SK-N-SH (cell line): ENCODE measurements at regions not wholly inside any gene's neighbourhood (a gene's known extent, or its start where the extent isn't known, plus 50 kb on each side); places are given as distances from the start of the nearest gene placed in this dataset.

Experiments used
- CTCF ChIA-PET: fragments of 300-600, 350-600 bp; formaldehyde crosslinking; extraction: SDS; loops from one replicate; lab custom pipeline; 2021; lab: Yijun Ruan, JAX
- POLR2A ChIA-PET: fragments of 350-600 bp; sonication (Branson Sonifier 250); formaldehyde crosslinking; extraction: SDS; loops from one replicate; lab custom pipeline; 2020; ENCODE audit warnings: antibody characterized with exemption, inconsistent platforms; lab: Yijun Ruan, JAX
- DNase-seq: peaks from one replicate; pipeline ENCODE4 v3.0.0; 2012
- H2AFZ ChIP-seq: fragments of 200-600 bp; sonication (generic); 2 replicates; pipeline ENCODE4 v1.8.1; 2016; ENCODE audit warnings: antibody characterized with exemption, mild to moderate bottlenecking, low read depth
- H3F3A ChIP-seq: fragments of 200-600 bp; sonication (generic); replicated peaks from 2 replicates; pipeline ENCODE3; 2016; ENCODE audit warnings: antibody characterized with exemption, mild to moderate bottlenecking; ENCODE audit not compliant: insufficient read depth
- H3K27ac ChIP-seq, 2 experiments: fragments of 200-500 bp in 1 of 2; fragments of 200-600 bp in 1 of 2; sonication (Bioruptor generic) in 1 of 2; sonication (generic), shearing (Covaris generic) in 1 of 2; 2 replicates each; pipeline versions ENCODE4 v1.5.1 to v1.6.1; 2014 to 2016; ENCODE audit warnings: low read depth in 2 of 2, inconsistent platforms in 1 of 2, low read length in 1 of 2, mild to moderate bottlenecking in 1 of 2, mixed read lengths in 1 of 2
- H3K27me3 ChIP-seq: fragments of 200-600 bp; sonication (generic), shearing (Covaris generic); 2 replicates; pipeline ENCODE4 v1.6.1; 2016; ENCODE audit warnings: mixed run types; ENCODE audit not compliant: insufficient read depth
- H3K36me3 ChIP-seq, 2 experiments: fragments of 200-500 bp in 1 of 2; fragments of 200-600 bp in 1 of 2; sonication (Bioruptor generic) in 1 of 2; sonication (generic) in 1 of 2; replicated peaks in 1 of 2; 2 replicates each; pipeline versions ENCODE3 to v1.5.1; 2014 to 2016; ENCODE audit warnings: low read length in 1 of 2, mild to moderate bottlenecking in 1 of 2; ENCODE audit not compliant: insufficient read depth in 2 of 2, control insufficient read depth in 1 of 2
- H3K4me1 ChIP-seq, 2 experiments: fragments of 200-500 bp in 1 of 2; fragments of 200-600 bp in 1 of 2; sonication (Bioruptor generic) in 1 of 2; sonication (generic), shearing (Covaris generic) in 1 of 2; 2 replicates each; pipeline versions ENCODE4 v1.5.1 to v1.6.1; 2014 to 2016; ENCODE audit warnings: low read depth in 1 of 2, low read length in 1 of 2, mixed run types in 1 of 2; ENCODE audit not compliant: insufficient read depth in 2 of 2, control insufficient read depth in 1 of 2
- H3K4me2 ChIP-seq: fragments of 200-600 bp; sonication (generic), shearing (Covaris generic); 2 replicates; pipeline ENCODE4 v1.6.1; 2017; ENCODE audit warnings: mixed run types
- H3K4me3 ChIP-seq, 2 experiments: fragments of 200-500 bp in 1 of 2; fragments of 200-600 bp in 1 of 2; sonication (Bioruptor generic) in 1 of 2; sonication (generic), shearing (Covaris generic) in 1 of 2; 2 replicates each; pipeline versions ENCODE4 v1.5.1 to v1.8.1; 2014 to 2016; ENCODE audit warnings: low read depth in 2 of 2, inconsistent platforms in 1 of 2, low read length in 1 of 2, mild to moderate bottlenecking in 1 of 2, mixed read lengths in 1 of 2, moderate library complexity in 1 of 2
- H3K79me2 ChIP-seq: fragments of 200-600 bp; sonication (generic); 2 replicates; pipeline ENCODE4 v1.8.1; 2017; ENCODE audit warnings: mild to moderate bottlenecking; ENCODE audit not compliant: insufficient read depth
- H3K9ac ChIP-seq: fragments of 200-600 bp; sonication (generic); 2 replicates; pipeline ENCODE4 v1.6.1; 2017; ENCODE audit warnings: mixed run types
- H3K9me2 ChIP-seq: fragments of 200-600 bp; sonication (generic); 2 replicates; pipeline ENCODE4 v1.6.1; 2017; ENCODE audit warnings: mixed run types
- H3K9me3 ChIP-seq: fragments of 200-600 bp; sonication (generic); 2 replicates; pipeline ENCODE4 v1.6.1; 2017; ENCODE audit warnings: mixed run types, mild to moderate bottlenecking, moderate library complexity
- H4K20me1 ChIP-seq: fragments of 200-600 bp; sonication (generic); 2 replicates; pipeline ENCODE4 v1.6.1; 2017; ENCODE audit warnings: mild to moderate bottlenecking, mixed run types; ENCODE audit not compliant: insufficient read depth
- EP300 ChIP-seq, 2 experiments: IDR thresholded peaks; 2 replicates each; pipeline versions ENCODE4 v1.4.0 to v1.6.1; 2012; ENCODE audit warnings: borderline replicate concordance in 1 of 2, low read depth in 1 of 2, low read length in 1 of 2
- GABPA ChIP-seq: IDR thresholded peaks from 2 replicates; pipeline ENCODE4 v1.4.0; 2012; ENCODE audit warnings: low read depth, mild to moderate bottlenecking
- JUND ChIP-seq: IDR thresholded peaks from 2 replicates; pipeline ENCODE4 v1.4.0; 2012
- MEF2A ChIP-seq: IDR thresholded peaks from 2 replicates; pipeline ENCODE4 v1.4.0; 2012; ENCODE audit warnings: low read depth, borderline replicate concordance
- PBX3 ChIP-seq: IDR thresholded peaks from 2 replicates; pipeline ENCODE4; 2012
- RAD21 ChIP-seq: IDR thresholded peaks from 2 replicates; pipeline ENCODE4 v1.6.1; 2012; ENCODE audit warnings: mild to moderate bottlenecking, low read length
- REST ChIP-seq: IDR thresholded peaks from 2 replicates; pipeline ENCODE4 v1.6.1; 2012; ENCODE audit warnings: mild to moderate bottlenecking, low read depth, low read length, moderate library complexity
- RXRA ChIP-seq: IDR thresholded peaks from 2 replicates; pipeline ENCODE4 v1.4.0; 2012; ENCODE audit warnings: low read depth, mild to moderate bottlenecking, borderline replicate concordance
- WGBS: methylation state at CpG from one replicate; pipeline ENCODE4 v1.1.6; 2017; ENCODE audit warnings: low lambda C conversion rate; 5-methylcytosine and 5-hydroxymethylcytosine counted together
- TF ChIP-seq, protein P1 (sequence below): fragments of 150-350 bp; IDR thresholded peaks from 2 replicates; pipeline ENCODE4 v1.6.1; 2017; ENCODE audit warnings: antibody characterized with exemption, low read length, low read depth, borderline replicate concordance

GRCh38 chr22:27655582-27656185 lies 145.9 kb downstream of the MN1 start:
- TF ChIP-seq RXRA (no peak), RAD21 (no peak)
- H4K20me1 ChIP-seq = no peaks in the 10 kb centered on the region
- H3K4me3 ChIP-seq = no peak overlapping the region
- no peaks in the 10 kb centered on the region for H3K9me2 ChIP-seq
- CTCF ChIA-PET = no interaction called here
- H3K4me1 ChIP-seq = no peaks in the 10 kb centered on the region
- no peaks in the 10 kb centered on the region for H3K27me3 ChIP-seq
- no peak overlapping the region for H3K27ac ChIP-seq
- no peaks in the 10 kb centered on the region for H3K36me3 ChIP-seq
- no peak overlapping the region for H3K4me2 ChIP-seq
- POLR2A ChIA-PET = no interaction called here
- WGBS = 6% methylated on average over 2 of the region's 2 CpGs
- H3K79me2 ChIP-seq = no peaks in the 10 kb centered on the region
- H2AFZ ChIP-seq = no peak overlapping the region
- no peaks in the 10 kb centered on the region for H3K9me3 ChIP-seq
- H3K9ac ChIP-seq = no peak overlapping the region
- no peaks in the 10 kb centered on the region for H3F3A ChIP-seq
- no peak for DNase-seq

DNA sequence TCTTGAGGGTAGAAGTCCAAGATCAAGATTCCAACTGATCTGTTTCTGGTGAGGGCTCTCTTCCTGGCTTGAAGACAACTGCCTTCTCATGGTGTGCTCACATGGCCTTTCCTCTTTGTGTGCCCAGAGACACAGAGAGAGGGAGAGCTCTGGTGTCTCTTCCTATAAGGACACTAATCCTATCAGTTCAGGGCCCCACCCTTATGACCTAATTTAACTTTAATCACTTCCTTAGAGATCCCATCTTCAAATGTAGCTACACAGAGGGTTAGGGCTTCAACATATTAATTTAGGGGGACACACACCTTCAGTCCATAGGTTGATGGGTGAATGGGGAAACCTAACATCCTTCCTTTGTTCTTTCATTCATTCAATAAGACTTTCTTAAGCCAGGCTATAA lies 144.6 kb downstream of the MN1 start:
- no peak overlapping the region for H3K27ac ChIP-seq
- CTCF ChIA-PET = interaction anchor here (1.5 kb wide), 1 partner anchor 61 kb away, joined by 3 read pairs; no protein-coding TSS in a partner anchor
- no peaks in the 10 kb centered on the region for H3F3A ChIP-seq
- no peak overlapping the region for H3K4me2 ChIP-seq
- no peaks in the 10 kb centered on the region for H3K79me2 ChIP-seq
- POLR2A ChIA-PET = no interaction called here
- H3K4me1 ChIP-seq = no peaks in the 10 kb centered on the region
- H4K20me1 ChIP-seq = no peaks in the 10 kb centered on the region
- H3K36me3 ChIP-seq = no peaks in the 10 kb centered on the region
- no peak for TF ChIP-seq GABPA
- TF ChIP-seq JUND = no peak
- TF ChIP-seq, protein P1, sequence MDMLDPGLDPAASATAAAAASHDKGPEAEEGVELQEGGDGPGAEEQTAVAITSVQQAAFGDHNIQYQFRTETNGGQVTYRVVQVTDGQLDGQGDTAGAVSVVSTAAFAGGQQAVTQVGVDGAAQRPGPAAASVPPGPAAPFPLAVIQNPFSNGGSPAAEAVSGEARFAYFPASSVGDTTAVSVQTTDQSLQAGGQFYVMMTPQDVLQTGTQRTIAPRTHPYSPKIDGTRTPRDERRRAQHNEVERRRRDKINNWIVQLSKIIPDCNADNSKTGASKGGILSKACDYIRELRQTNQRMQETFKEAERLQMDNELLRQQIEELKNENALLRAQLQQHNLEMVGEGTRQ = no peak
- TF ChIP-seq EP300 (IDR thresholded peaks at IDR 0.05; ENCODE audit: borderline replicate concordance in 1 of 2, low read depth in 1 of 2, low read length in 1 of 2) = no peak
- no peak for TF ChIP-seq PBX3
- no peak for TF ChIP-seq REST
- TF ChIP-seq MEF2A = no peak
- H2AFZ ChIP-seq = no peak overlapping the region
- no peaks in the 10 kb centered on the region for H3K27me3 ChIP-seq
- no peaks in the 10 kb centered on the region for H3K9me2 ChIP-seq
- DNase-seq = no peak
- no peak overlapping the region for H3K4me3 ChIP-seq
- H3K9me3 ChIP-seq = no peaks in the 10 kb centered on the region
- H3K9ac ChIP-seq = no peak overlapping the region
